ENCODE measurements at regions not wholly inside any gene's neighbourhood (a gene's known extent, or its start where the extent isn't known, plus 50 kb on each side); places are given as distances from the start of the nearest gene placed in this dataset.
A peak's percentile ranks its signal among the peaks of the same experiment; 100 is the strongest.
"Not testable (repeated sequence)": the region's sequence is repeated elsewhere in the genome, so short reads cannot be mapped to it uniquely, and the experiment has no call there.

DNA sequence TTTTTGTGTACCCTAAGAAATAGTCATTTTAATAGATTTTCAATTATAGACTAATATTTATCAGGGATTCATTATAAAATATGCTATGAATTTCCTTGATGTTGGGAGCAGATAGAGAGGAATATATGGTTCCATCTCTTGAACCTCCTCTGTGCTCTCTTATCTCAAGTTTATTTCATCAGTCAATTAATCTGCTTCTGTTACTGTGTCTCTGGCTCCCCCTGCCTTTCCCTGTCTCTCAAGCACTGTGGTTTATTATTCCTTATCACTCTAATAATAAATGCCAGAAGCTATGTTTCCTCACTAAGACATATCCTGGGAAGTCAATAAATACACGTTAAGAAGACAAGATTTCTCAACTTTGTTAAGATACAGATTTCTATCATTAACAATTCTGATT, 141.5 kb downstream of the SYT15 start:
- H3K36me3 ChIP-seq (ENCODE audit: insufficient read depth, low read length); H3K79me2 ChIP-seq (ENCODE audit: insufficient read depth, low read length); H2AFZ ChIP-seq (ENCODE audit: low read length); H3K9ac ChIP-seq (ENCODE audit: low read depth, low read length, poor library complexity, severe bottlenecking); H3K9me2 ChIP-seq (replicated peaks; ENCODE audit: low read depth, low read length); H3K4me3 ChIP-seq (ENCODE audit: low read length, poor library complexity, severe bottlenecking); H3K27me3 ChIP-seq (ENCODE audit: insufficient read depth, low read length, poor library complexity, severe bottlenecking); H3F3A ChIP-seq (ENCODE audit: low read depth); H3K4me1 ChIP-seq (ENCODE audit: insufficient read depth, low read length, poor library complexity, severe bottlenecking); H3K9me3 ChIP-seq (ENCODE audit: insufficient read depth, low read depth, low read length); H3K4me2 ChIP-seq (ENCODE audit: low read depth, low read length, poor library complexity, severe bottlenecking); H4K20me1 ChIP-seq (ENCODE audit: insufficient read depth, low read length, poor library complexity, severe bottlenecking): not testable (repeated sequence)
- TF ChIP-seq, protein P1, sequence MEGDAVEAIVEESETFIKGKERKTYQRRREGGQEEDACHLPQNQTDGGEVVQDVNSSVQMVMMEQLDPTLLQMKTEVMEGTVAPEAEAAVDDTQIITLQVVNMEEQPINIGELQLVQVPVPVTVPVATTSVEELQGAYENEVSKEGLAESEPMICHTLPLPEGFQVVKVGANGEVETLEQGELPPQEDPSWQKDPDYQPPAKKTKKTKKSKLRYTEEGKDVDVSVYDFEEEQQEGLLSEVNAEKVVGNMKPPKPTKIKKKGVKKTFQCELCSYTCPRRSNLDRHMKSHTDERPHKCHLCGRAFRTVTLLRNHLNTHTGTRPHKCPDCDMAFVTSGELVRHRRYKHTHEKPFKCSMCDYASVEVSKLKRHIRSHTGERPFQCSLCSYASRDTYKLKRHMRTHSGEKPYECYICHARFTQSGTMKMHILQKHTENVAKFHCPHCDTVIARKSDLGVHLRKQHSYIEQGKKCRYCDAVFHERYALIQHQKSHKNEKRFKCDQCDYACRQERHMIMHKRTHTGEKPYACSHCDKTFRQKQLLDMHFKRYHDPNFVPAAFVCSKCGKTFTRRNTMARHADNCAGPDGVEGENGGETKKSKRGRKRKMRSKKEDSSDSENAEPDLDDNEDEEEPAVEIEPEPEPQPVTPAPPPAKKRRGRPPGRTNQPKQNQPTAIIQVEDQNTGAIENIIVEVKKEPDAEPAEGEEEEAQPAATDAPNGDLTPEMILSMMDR (conservative IDR thresholded peaks at IDR 0.05; ENCODE audit: low read length) = 0 out of 2 replicates have a peak, but pooled peaks have one; percentile 14

DNA sequence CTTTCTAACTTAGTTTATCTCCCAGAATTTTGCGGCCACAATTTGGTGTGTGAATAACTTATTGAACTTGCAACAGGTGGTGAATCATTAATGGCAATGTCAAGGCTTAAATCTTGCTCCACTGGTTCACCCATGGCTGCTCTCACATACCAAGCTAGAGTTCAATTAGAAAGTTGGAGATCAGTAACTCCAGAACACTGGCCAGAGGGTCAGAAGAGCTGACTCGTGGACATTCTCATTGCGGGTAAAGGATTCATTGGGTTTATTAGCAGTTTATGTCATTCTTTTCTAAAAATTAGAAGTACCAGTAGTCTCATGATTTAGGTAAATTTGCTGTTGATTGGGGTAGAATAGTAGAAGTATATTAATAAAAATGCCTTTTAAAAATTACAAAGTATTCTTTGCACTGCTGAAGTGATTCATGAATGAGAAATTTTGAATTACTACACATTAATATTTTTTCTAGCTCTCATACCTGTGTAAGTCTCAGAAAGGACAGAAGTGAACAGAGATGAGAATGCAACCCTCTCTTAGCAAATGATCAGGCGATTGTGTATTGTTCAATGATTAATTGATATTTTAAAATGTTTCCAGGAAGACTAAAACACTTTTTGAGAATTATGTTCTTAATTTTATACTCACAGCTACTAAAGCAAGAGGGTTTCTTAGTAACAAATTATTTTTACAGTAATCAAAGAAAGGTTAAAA, 142.0 kb downstream of the SYT15 start:
- not testable (repeated sequence) for H3K9ac ChIP-seq (ENCODE audit: low read depth, low read length, poor library complexity, severe bottlenecking); H3K9me3 ChIP-seq (ENCODE audit: insufficient read depth, low read depth, low read length); H3F3A ChIP-seq (ENCODE audit: low read depth); H3K4me1 ChIP-seq (ENCODE audit: insufficient read depth, low read length, poor library complexity, severe bottlenecking); H2AFZ ChIP-seq (ENCODE audit: low read length); H4K20me1 ChIP-seq (ENCODE audit: insufficient read depth, low read length, poor library complexity, severe bottlenecking); H3K4me3 ChIP-seq (ENCODE audit: low read length, poor library complexity, severe bottlenecking); H3K36me3 ChIP-seq (ENCODE audit: insufficient read depth, low read length); H3K27me3 ChIP-seq (ENCODE audit: insufficient read depth, low read length, poor library complexity, severe bottlenecking); H3K79me2 ChIP-seq (ENCODE audit: insufficient read depth, low read length); H3K4me2 ChIP-seq (ENCODE audit: low read depth, low read length, poor library complexity, severe bottlenecking); H3K9me2 ChIP-seq (replicated peaks; ENCODE audit: low read depth, low read length)

DNA sequence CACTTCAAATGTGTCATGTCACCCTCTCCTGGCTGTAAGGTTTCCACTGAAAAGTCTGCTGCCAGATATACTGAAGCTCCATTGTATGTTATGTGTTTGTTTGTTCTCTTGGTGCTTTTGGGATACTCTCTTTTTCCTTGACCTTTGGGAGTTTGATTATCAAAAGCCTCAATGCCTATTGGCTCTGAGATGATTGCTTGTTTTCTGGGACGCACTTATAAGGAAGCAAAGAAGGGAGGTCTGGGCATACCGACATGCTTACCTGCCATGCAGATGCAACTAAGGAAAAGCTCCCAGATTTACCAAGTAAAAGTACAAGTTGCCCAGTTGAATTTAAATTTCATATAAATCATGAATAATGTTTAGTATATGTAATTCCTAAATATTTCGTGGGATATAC, 145.3 kb downstream of the SYT15 start:
- not testable (repeated sequence) for H3K4me1 ChIP-seq (ENCODE audit: insufficient read depth, low read length, poor library complexity, severe bottlenecking); H3K4me3 ChIP-seq (ENCODE audit: low read length, poor library complexity, severe bottlenecking); H3K9me2 ChIP-seq (replicated peaks; ENCODE audit: low read depth, low read length); H3K9ac ChIP-seq (ENCODE audit: low read depth, low read length, poor library complexity, severe bottlenecking); H3K4me2 ChIP-seq (ENCODE audit: low read depth, low read length, poor library complexity, severe bottlenecking); H3K79me2 ChIP-seq (ENCODE audit: insufficient read depth, low read length); H2AFZ ChIP-seq (ENCODE audit: low read length); H3K27me3 ChIP-seq (ENCODE audit: insufficient read depth, low read length, poor library complexity, severe bottlenecking); H3K9me3 ChIP-seq (ENCODE audit: insufficient read depth, low read depth, low read length); H4K20me1 ChIP-seq (ENCODE audit: insufficient read depth, low read length, poor library complexity, severe bottlenecking); H3F3A ChIP-seq (ENCODE audit: low read depth); H3K36me3 ChIP-seq (ENCODE audit: insufficient read depth, low read length)

DNA sequence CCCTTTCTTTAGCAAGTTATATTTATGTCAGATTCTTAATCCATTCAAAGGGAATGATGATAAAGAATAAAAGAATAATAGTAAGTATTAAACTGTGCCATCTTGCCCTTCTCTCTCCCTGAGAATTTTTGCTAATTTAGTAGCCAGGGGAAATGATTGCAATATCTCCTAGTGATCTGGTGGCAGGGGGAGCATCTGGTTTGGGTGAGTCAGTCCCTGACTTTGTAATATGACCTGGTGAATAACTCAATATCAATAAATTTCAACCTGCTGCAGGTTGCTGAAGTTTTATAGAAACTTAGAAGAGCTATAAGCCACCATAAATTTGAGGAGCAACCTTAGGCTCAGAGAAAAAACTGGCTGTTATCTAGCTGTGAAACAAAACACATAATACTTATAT, 149.4 kb downstream of the SYT15 start:
- not testable (repeated sequence) for H3K4me2 ChIP-seq (ENCODE audit: low read depth, low read length, poor library complexity, severe bottlenecking); H4K20me1 ChIP-seq (ENCODE audit: insufficient read depth, low read length, poor library complexity, severe bottlenecking); H3K9me2 ChIP-seq (replicated peaks; ENCODE audit: low read depth, low read length); H3K4me3 ChIP-seq (ENCODE audit: low read length, poor library complexity, severe bottlenecking); H3K9me3 ChIP-seq (ENCODE audit: insufficient read depth, low read depth, low read length); H3K4me1 ChIP-seq (ENCODE audit: insufficient read depth, low read length, poor library complexity, severe bottlenecking); H3F3A ChIP-seq (ENCODE audit: low read depth); H3K36me3 ChIP-seq (ENCODE audit: insufficient read depth, low read length); H3K27me3 ChIP-seq (ENCODE audit: insufficient read depth, low read length, poor library complexity, severe bottlenecking); H3K9ac ChIP-seq (ENCODE audit: low read depth, low read length, poor library complexity, severe bottlenecking); H2AFZ ChIP-seq (ENCODE audit: low read length); H3K79me2 ChIP-seq (ENCODE audit: insufficient read depth, low read length)

DNA sequence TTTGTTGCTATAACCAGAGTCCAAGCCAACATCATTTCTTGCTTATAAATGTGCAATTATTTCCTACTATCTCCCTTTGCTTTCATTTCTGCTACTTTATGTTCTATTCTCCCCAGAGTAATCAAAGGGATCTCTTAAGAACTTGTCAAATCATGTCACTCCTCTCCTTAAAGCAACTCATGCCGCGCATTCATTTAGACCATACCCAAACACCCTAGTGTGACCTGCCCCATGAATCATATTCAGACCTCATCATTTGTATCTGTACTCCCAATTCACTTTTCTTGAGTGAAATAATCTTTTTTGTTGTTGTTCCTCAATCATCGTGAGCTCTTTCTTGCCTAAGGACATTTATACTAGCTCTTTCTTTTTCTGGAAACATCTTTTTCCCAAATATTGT, 151.8 kb downstream of the SYT15 start:
- not testable (repeated sequence) for H3K9me2 ChIP-seq (replicated peaks; ENCODE audit: low read depth, low read length); H3K27me3 ChIP-seq (ENCODE audit: insufficient read depth, low read length, poor library complexity, severe bottlenecking); H3F3A ChIP-seq (ENCODE audit: low read depth); H3K9ac ChIP-seq (ENCODE audit: low read depth, low read length, poor library complexity, severe bottlenecking); H4K20me1 ChIP-seq (ENCODE audit: insufficient read depth, low read length, poor library complexity, severe bottlenecking); H3K4me1 ChIP-seq (ENCODE audit: insufficient read depth, low read length, poor library complexity, severe bottlenecking); H3K36me3 ChIP-seq (ENCODE audit: insufficient read depth, low read length); H2AFZ ChIP-seq (ENCODE audit: low read length); H3K4me3 ChIP-seq (ENCODE audit: low read length, poor library complexity, severe bottlenecking); H3K9me3 ChIP-seq (ENCODE audit: insufficient read depth, low read depth, low read length); H3K79me2 ChIP-seq (ENCODE audit: insufficient read depth, low read length); H3K4me2 ChIP-seq (ENCODE audit: low read depth, low read length, poor library complexity, severe bottlenecking)

DNA sequence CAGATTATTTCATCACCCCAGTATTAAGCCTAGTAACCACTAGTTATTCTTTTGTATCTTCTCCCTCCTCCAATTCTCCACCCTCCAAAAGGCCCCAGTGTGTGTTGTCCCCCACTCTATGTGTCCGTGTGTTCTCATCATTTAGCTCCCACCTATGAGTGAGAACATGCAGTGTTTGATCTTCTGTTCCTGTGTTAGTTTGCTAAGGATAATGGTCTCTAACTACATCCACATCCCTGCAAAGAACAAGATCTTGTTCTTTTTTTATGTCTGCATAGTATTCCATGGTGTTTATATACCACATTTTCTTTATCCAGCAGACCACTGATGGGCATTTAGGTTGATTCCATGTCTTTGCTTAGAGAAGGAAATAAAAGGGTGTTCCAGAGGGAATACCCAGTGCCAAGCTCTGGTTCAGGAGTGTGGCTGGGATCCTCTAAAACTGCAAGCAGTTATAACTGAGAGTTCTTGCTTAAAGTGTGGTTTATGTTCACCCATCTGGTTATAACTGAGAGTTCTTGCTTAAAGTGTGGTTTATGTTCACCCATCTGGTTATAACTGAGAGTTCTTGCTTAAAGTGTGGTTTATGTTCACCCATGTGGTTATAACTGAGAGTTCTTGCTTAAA, 154.8 kb downstream of the SYT15 start:
- H3K27me3 ChIP-seq (ENCODE audit: insufficient read depth, low read length, poor library complexity, severe bottlenecking); H3K4me2 ChIP-seq (ENCODE audit: low read depth, low read length, poor library complexity, severe bottlenecking); H3F3A ChIP-seq (ENCODE audit: low read depth); H3K4me1 ChIP-seq (ENCODE audit: insufficient read depth, low read length, poor library complexity, severe bottlenecking); H4K20me1 ChIP-seq (ENCODE audit: insufficient read depth, low read length, poor library complexity, severe bottlenecking); H3K36me3 ChIP-seq (ENCODE audit: insufficient read depth, low read length); H2AFZ ChIP-seq (ENCODE audit: low read length); H3K79me2 ChIP-seq (ENCODE audit: insufficient read depth, low read length); H3K9me2 ChIP-seq (replicated peaks; ENCODE audit: low read depth, low read length); H3K9me3 ChIP-seq (ENCODE audit: insufficient read depth, low read depth, low read length); H3K9ac ChIP-seq (ENCODE audit: low read depth, low read length, poor library complexity, severe bottlenecking); H3K4me3 ChIP-seq (ENCODE audit: low read length, poor library complexity, severe bottlenecking): not testable (repeated sequence)

DNA sequence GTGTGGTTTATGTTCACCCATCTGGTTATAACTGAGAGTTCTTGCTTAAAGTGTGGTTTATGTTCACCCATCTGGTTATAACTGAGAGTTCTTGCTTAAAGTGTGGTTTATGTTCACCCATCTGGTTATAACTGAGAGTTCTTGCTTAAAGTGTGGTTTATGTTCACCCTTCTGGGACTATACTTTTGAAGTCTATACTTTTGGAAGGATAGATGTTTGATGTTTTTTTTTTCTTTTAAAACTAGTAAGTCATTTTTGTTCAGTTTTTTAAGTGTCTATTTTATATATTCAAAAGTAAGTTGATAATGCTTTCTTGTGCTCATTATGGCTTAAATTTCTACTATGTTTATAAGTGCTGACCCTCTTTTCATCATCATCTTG, 155.3 kb downstream of the SYT15 start:
- H3F3A ChIP-seq (ENCODE audit: low read depth); H3K36me3 ChIP-seq (ENCODE audit: insufficient read depth, low read length); H3K4me2 ChIP-seq (ENCODE audit: low read depth, low read length, poor library complexity, severe bottlenecking); H4K20me1 ChIP-seq (ENCODE audit: insufficient read depth, low read length, poor library complexity, severe bottlenecking); H3K79me2 ChIP-seq (ENCODE audit: insufficient read depth, low read length); H2AFZ ChIP-seq (ENCODE audit: low read length); H3K9me3 ChIP-seq (ENCODE audit: insufficient read depth, low read depth, low read length); H3K27me3 ChIP-seq (ENCODE audit: insufficient read depth, low read length, poor library complexity, severe bottlenecking); H3K4me1 ChIP-seq (ENCODE audit: insufficient read depth, low read length, poor library complexity, severe bottlenecking); H3K9me2 ChIP-seq (replicated peaks; ENCODE audit: low read depth, low read length); H3K9ac ChIP-seq (ENCODE audit: low read depth, low read length, poor library complexity, severe bottlenecking); H3K4me3 ChIP-seq (ENCODE audit: low read length, poor library complexity, severe bottlenecking): not testable (repeated sequence)

All from Loucy (cell line).